DOHH2 (cell line): ENCODE measurements at regions not wholly inside any gene's neighbourhood (a gene's known extent, or its start where the extent isn't known, plus 50 kb on each side); places are given as distances from the start of the nearest gene placed in this dataset.

Experiments
- H3F3A ChIP-seq: fragments of 200-600 bp; sonication (generic), shearing (Covaris generic); 2 replicates; pipeline ENCODE4 v1.6.0; 2016; ENCODE audit warnings: antibody characterized with exemption, mild to moderate bottlenecking; ENCODE audit not compliant: control insufficient read depth, insufficient read depth
- H3K27ac ChIP-seq: fragments of 200-600 bp; sonication (generic); 2 replicates; pipeline ENCODE4 v1.5.1; 2014; ENCODE audit warnings: low read depth, mild to moderate bottlenecking, low read length, moderate library complexity
- H3K27me3 ChIP-seq: fragments of 200-600 bp; sonication (generic); 2 replicates; pipeline ENCODE4 v1.6.1; 2014; ENCODE audit warnings: mild to moderate bottlenecking, low read length, mixed read lengths; ENCODE audit not compliant: control insufficient read depth
- H3K36me3 ChIP-seq: fragments of 200-600 bp; sonication (generic); 2 replicates; pipeline ENCODE4 v1.6.1; 2014; ENCODE audit warnings: mild to moderate bottlenecking, low read length, moderate library complexity, mixed read lengths; ENCODE audit not compliant: control insufficient read depth
- H3K4me1 ChIP-seq: fragments of 200-600 bp; sonication (generic); 2 replicates; pipeline ENCODE4 v1.6.1; 2014; ENCODE audit warnings: mild to moderate bottlenecking, low read length, mixed read lengths; ENCODE audit not compliant: control insufficient read depth
- H3K4me2 ChIP-seq: fragments of 200-600 bp; sonication (generic); 2 replicates; pipeline ENCODE4 v1.6.0; 2014; ENCODE audit warnings: mild to moderate bottlenecking, low read length, moderate library complexity
- H3K4me3 ChIP-seq: fragments of 200-600 bp; sonication (generic); 2 replicates; pipeline ENCODE4 v1.5.1; 2014; ENCODE audit warnings: mild to moderate bottlenecking, low read length, mixed read lengths
- H3K79me2 ChIP-seq: fragments of 200-600 bp; sonication (generic); 2 replicates; pipeline ENCODE4 v1.6.1; 2014; ENCODE audit warnings: mild to moderate bottlenecking, low read length, mixed read lengths; ENCODE audit not compliant: control insufficient read depth
- H3K9me2 ChIP-seq: fragments of 200-600 bp; sonication (generic); replicated peaks from 2 replicates; pipeline ENCODE4 v1.6.1; 2014; ENCODE audit warnings: mild to moderate bottlenecking, low read length, mixed read lengths; ENCODE audit not compliant: control insufficient read depth
- H3K9me3 ChIP-seq: fragments of 200-600 bp; sonication (generic); 2 replicates; pipeline ENCODE4 v1.6.1; 2014; ENCODE audit warnings: antibody characterized with exemption, low read length, mixed read lengths; ENCODE audit not compliant: control insufficient read depth, insufficient read depth
- H4K20me1 ChIP-seq: fragments of 200-600 bp; sonication (generic); 2 replicates; pipeline ENCODE4 v1.6.0; 2014; ENCODE audit warnings: low read depth, mild to moderate bottlenecking, antibody characterized with exemption, low read length, moderate library complexity; ENCODE audit not compliant: control insufficient read depth, insufficient read depth
- CTCF ChIP-seq: fragments of 200-600 bp; sonication (generic); IDR thresholded peaks from one replicate; pipeline ENCODE4 v1.5.1; 2014; ENCODE audit warnings: antibody characterized with exemption, mild to moderate bottlenecking, low read depth, low read length; ENCODE audit not compliant: poor library complexity, severe bottlenecking
- EZH2phosphoT487 ChIP-seq: fragments of 200-600 bp; sonication (generic); IDR thresholded peaks from 2 replicates; pipeline ENCODE4 v1.6.1; 2017; ENCODE audit warnings: borderline replicate concordance, mild to moderate bottlenecking, antibody characterized with exemption, low read length, moderate library complexity, mixed read lengths

GRCh38 chr4:187656959-187657358, 338.6 kb upstream of the ZFP42 start:
- Histone ChIP-seq H3K9me2 (no peaks in the 10 kb centered on the region), H3K4me1 (no peaks in the 10 kb centered on the region), H3K9me3 (no peaks in the 10 kb centered on the region), H4K20me1 (no peaks in the 10 kb centered on the region), H3K79me2 (no peaks in the 10 kb centered on the region), H3K4me3 (no peak overlapping the region), H3K27ac (no peak overlapping the region), H3K36me3 (no peaks in the 10 kb centered on the region), H3F3A (no peaks in the 10 kb centered on the region), H3K4me2 (no peak overlapping the region), H3K27me3 (no peaks in the 10 kb centered on the region)
- TF ChIP-seq EZH2phosphoT487 = no peak
- no peak for TF ChIP-seq CTCF

GRCh38 chr4:187663076-187663475, 332.5 kb upstream of the ZFP42 start:
- TF ChIP-seq CTCF (no peak), EZH2phosphoT487 (no peak)
- Histone ChIP-seq H3K9me2 (no peaks in the 10 kb centered on the region), H3K4me1 (no peaks in the 10 kb centered on the region), H3F3A (no peaks in the 10 kb centered on the region), H4K20me1 (no peaks in the 10 kb centered on the region), H3K27me3 (no peaks in the 10 kb centered on the region), H3K9me3 (no peaks in the 10 kb centered on the region), H3K36me3 (no peaks in the 10 kb centered on the region), H3K4me2 (no peak overlapping the region), H3K4me3 (no peak overlapping the region), H3K27ac (no peak overlapping the region), H3K79me2 (no peaks in the 10 kb centered on the region)

DNA sequence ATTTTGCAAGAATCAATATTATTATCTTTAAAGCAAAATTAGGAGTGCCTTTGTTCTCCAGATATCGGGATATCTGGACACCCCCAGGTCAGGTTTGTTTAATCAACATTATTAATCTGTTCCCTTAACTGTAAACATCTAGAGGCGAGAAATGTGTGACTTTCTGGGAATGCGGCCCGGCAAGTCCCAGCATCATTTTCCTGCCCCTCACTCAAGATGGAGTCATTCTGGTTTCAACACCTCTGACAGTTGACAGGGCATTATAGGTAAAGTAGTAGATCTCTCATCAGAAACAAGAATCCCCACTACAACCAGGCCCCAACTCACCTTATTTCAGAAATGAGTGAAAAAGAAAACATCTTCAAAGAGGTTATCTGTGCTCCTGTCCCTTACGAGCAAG, 331.6 kb upstream of the ZFP42 start:
- Histone ChIP-seq H3K4me2 (no peak overlapping the region), H3K79me2 (no peaks in the 10 kb centered on the region), H4K20me1 (no peaks in the 10 kb centered on the region), H3K27ac (no peak overlapping the region), H3K4me3 (no peak overlapping the region), H3K4me1 (no peaks in the 10 kb centered on the region), H3K9me3 (no peaks in the 10 kb centered on the region), H3K27me3 (no peaks in the 10 kb centered on the region), H3F3A (no peaks in the 10 kb centered on the region), H3K36me3 (no peaks in the 10 kb centered on the region), H3K9me2 (no peaks in the 10 kb centered on the region)
- TF ChIP-seq EZH2phosphoT487 (no peak), CTCF (no peak)

- Histone ChIP-seq H3K27ac (no peak overlapping the region), H3K4me2 (no peak overlapping the region), H3K4me1 (no peaks in the 10 kb centered on the region), H3F3A (no peaks in the 10 kb centered on the region), H3K9me2 (no peaks in the 10 kb centered on the region), H3K9me3 (no peaks in the 10 kb centered on the region), H3K79me2 (no peaks in the 10 kb centered on the region), H4K20me1 (no peaks in the 10 kb centered on the region), H3K36me3 (no peaks in the 10 kb centered on the region), H3K27me3 (no peaks in the 10 kb centered on the region), H3K4me3 (no peak overlapping the region)
- TF ChIP-seq EZH2phosphoT487 (no peak), CTCF (no peak)
Observed at GRCh38 chr4:187665086-187665485, 330.5 kb upstream of the ZFP42 start.
